ENCODE measurements at regions not wholly inside any gene's neighbourhood (a gene's known extent, or its start where the extent isn't known, plus 50 kb on each side); places are given as distances from the start of the nearest gene placed in this dataset.

DNA sequence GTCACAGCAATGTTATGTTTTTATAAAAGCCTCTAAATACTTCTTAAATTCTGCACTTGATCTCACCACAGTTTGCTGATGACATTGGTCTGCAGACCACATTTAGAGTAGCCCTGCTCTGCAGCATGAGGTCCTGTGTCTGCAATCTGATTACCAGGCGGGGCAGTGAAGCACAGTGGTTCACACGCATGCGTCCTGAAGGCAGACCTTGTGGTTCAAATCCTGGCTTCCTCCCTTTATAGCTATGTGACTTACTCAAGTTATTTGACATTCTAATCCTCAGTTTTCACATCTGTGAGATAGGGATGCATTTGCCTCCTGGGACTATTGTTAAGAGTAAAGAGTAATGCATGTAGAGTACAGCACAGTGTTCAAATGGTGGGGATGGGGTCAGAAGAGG is 50.3 kb downstream of the BMAL2 start:
- no peak for DNase-seq (ENCODE audit: low spot score)

DNA sequence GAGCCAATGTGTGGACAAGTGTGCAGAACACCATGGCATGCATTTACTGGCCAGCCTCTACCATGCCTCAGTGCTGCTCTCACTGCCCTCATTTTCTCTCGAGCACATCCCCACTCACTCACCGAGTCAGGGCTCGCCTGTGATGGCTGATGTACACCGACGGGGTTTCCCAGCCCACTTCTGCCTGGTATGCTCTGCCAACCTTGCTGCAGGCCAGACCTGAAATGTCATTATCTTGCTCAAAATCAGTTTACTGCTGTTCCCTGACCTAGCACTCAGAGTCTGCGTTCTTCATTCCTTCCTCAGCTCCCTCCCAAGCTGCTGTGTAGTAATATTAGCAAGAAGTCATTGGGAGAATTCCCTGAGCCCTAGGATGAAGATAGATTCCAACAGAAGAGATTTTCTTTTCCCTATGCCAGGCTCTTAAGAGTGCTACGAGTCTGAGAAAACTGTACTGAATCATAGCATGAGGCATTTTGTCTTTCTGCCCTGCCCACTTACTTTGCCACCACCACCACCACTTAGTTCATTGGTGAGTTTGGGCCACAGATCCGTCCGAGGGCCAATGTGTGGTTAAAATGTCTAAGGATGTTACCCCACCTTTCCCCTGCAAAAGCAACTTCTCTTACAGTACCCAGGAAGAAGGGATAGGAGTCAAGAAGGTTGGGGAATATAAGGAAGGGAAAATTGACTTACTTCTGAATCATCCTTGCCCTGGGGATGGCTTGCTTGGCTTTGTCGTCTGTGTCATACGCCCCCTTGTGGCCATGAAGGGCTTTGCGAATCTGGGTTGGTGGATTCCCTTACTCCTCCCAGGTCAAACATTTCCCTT is 51.0 kb downstream of the BMAL2 start:
- peak; percentile 86 for DNase-seq (ENCODE audit: low spot score)

- DNase-seq (ENCODE audit: low spot score) = no peak
These were observed 51.6 kb downstream of the BMAL2 start for GRCh38 chr12:27384261-27384590.

GRCh38 chr12:27385766-27386564 is 53.3 kb downstream of the BMAL2 start:
- DNase-seq (ENCODE audit: low spot score) = no peak

GRCh38 chr12:27387473-27387872 is 54.8 kb downstream of the BMAL2 start:
- DNase-seq (ENCODE audit: low spot score) = no peak

DNA sequence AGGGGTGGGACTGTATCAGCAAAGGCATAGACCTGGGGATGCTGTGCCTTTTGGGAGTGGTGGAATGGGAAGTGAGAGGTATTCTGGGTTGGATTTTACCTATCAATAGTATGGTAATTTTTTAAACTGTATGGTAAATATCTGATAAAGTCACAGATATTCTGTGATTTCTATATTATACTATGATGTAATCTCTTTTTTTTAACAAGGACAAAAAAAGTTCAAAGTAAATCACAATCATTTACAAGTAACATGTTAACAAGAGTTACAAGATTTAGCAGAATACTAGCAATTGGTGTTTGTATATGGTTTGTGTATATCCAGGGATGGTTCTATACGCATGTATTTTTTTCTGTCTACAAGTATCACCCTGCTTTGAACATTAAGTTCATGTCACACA is 56.0 kb downstream of the BMAL2 start:
- no peak for DNase-seq (ENCODE audit: low spot score)

DNA sequence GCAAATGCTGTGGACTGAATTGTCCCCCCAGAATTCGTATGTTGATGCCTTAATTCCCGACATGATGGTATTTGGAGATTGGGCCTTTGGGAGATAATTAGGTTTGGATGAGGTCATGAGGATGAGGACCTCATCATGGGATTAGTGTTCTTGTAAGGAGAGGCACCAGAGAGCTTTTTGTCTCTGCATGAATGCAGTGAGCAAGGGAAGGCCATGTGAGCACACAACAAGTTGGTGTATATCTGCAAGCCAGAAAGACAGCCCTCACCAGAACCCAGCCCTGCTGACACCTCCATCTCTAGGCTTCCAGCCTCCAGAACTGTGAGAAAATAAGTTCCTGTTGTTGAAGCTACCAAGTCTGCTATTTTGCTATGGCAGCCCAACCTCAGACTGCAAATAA is 51.9 kb upstream of the SMCO2 start:
- DNase-seq (ENCODE audit: low spot score) = no peak

- DNase-seq (ENCODE audit: low spot score) = no peak
These were observed 50.2 kb upstream of the SMCO2 start for GRCh38 chr12:27396216-27396815.

Data from ecto neural progenitor cell (in vitro differentiated cells).